ENCODE measurements at regions not wholly inside any gene's neighbourhood (a gene's known extent, or its start where the extent isn't known, plus 50 kb on each side); places are given as distances from the start of the nearest gene placed in this dataset.

- TF ChIP-seq RAD21 (IDR thresholded peaks at IDR 0.05; ENCODE audit: low read depth) (no peak), CEBPB (IDR thresholded peaks at IDR 0.05) (no peak), TEAD4 (IDR thresholded peaks at IDR 0.05) (no peak), YY1 (IDR thresholded peaks at IDR 0.05; ENCODE audit: low read depth) (no peak), EP300 (IDR thresholded peaks at IDR 0.05; ENCODE audit: borderline replicate concordance) (no peak), ZBTB7A (IDR thresholded peaks at IDR 0.05; ENCODE audit: low read depth) (no peak), CREB1 (IDR thresholded peaks at IDR 0.05; ENCODE audit: low read depth) (no peak)
Observed at GRCh38 chr1:57517587-57518374, 93.9 kb upstream of the DAB1 start.

All from Ishikawa (cell line).